A673 (cell line): ENCODE measurements at regions not wholly inside any gene's neighbourhood (a gene's known extent, or its start where the extent isn't known, plus 50 kb on each side); places are given as distances from the start of the nearest gene placed in this dataset.

Source experiments
- EZH2 ChIP-seq: fragments of 200-600 bp; sonication (generic); IDR thresholded peaks from 2 replicates; pipeline ENCODE4 v1.6.1; 2017; ENCODE audit warnings: borderline replicate concordance, low read depth, mild to moderate bottlenecking, mixed read lengths, antibody characterized with exemption, low read length; ENCODE audit not compliant: poor library complexity, severe bottlenecking
- TF ChIP-seq, protein P1 (sequence below): fragments of 300-800, 200-600 bp; sonication (generic); conservative IDR thresholded peaks from 2 replicates; pipeline ENCODE4 v1.5.1; 2017; ENCODE audit warnings: low read depth, mild to moderate bottlenecking, antibody characterized with exemption, low read length, moderate library complexity, mixed read lengths

DNA sequence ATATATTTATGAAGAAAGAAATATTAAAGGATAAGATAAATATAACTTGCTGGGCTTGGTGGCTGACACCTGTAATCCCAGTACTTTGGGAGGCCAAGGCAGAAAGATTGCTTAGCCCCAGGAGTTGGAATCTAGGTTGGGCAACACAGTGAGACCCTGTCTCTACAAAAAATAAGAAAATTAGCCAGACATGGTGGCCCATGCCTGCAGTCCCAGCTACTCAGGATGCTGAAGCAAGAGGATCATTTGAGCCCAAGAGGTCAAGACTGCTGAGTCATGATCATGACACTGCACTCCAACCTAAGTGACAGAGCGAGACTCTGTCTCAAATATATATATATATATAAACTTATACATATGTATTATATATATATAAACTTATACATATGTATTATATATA lies 164.0 kb downstream of the MRPL14 start:
- no peak for TF ChIP-seq EZH2
- TF ChIP-seq, protein P1, sequence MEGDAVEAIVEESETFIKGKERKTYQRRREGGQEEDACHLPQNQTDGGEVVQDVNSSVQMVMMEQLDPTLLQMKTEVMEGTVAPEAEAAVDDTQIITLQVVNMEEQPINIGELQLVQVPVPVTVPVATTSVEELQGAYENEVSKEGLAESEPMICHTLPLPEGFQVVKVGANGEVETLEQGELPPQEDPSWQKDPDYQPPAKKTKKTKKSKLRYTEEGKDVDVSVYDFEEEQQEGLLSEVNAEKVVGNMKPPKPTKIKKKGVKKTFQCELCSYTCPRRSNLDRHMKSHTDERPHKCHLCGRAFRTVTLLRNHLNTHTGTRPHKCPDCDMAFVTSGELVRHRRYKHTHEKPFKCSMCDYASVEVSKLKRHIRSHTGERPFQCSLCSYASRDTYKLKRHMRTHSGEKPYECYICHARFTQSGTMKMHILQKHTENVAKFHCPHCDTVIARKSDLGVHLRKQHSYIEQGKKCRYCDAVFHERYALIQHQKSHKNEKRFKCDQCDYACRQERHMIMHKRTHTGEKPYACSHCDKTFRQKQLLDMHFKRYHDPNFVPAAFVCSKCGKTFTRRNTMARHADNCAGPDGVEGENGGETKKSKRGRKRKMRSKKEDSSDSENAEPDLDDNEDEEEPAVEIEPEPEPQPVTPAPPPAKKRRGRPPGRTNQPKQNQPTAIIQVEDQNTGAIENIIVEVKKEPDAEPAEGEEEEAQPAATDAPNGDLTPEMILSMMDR, result no peak
